22Rv1 (cell line): ENCODE measurements at regions not wholly inside any gene's neighbourhood (a gene's known extent, or its start where the extent isn't known, plus 50 kb on each side); places are given as distances from the start of the nearest gene placed in this dataset.
"Not testable (repeated sequence)": the region's sequence is repeated elsewhere in the genome, so short reads cannot be mapped to it uniquely, and the experiment has no call there.

Source experiments
- H3K27ac ChIP-seq: fragments of 450-650 bp; 2 replicates; pipeline ENCODE4 v1.5.1; 2017
- CTCF ChIP-seq: fragments of 450-650 bp; IDR thresholded peaks from 2 replicates; pipeline ENCODE4 v1.5.1; 2017; ENCODE audit warnings: mild to moderate bottlenecking
- ZFX ChIP-seq: fragments of 450-650 bp; IDR thresholded peaks from 2 replicates; pipeline ENCODE4 v1.6.1; 2017; ENCODE audit warnings: antibody characterized with exemption, borderline replicate concordance

- TF ChIP-seq CTCF: no peak
- TF ChIP-seq ZFX: no peak
- H3K27ac ChIP-seq: no peak overlapping the region
Measured at GRCh38 chr3:11904157-11904556, 57.5 kb upstream of the TAMM41 start.

GRCh38 chr3:11906407-11906806 is 59.7 kb upstream of the TAMM41 start:
- no peak overlapping the region for H3K27ac ChIP-seq
- TF ChIP-seq ZFX: no peak
- TF ChIP-seq CTCF: no peak

DNA sequence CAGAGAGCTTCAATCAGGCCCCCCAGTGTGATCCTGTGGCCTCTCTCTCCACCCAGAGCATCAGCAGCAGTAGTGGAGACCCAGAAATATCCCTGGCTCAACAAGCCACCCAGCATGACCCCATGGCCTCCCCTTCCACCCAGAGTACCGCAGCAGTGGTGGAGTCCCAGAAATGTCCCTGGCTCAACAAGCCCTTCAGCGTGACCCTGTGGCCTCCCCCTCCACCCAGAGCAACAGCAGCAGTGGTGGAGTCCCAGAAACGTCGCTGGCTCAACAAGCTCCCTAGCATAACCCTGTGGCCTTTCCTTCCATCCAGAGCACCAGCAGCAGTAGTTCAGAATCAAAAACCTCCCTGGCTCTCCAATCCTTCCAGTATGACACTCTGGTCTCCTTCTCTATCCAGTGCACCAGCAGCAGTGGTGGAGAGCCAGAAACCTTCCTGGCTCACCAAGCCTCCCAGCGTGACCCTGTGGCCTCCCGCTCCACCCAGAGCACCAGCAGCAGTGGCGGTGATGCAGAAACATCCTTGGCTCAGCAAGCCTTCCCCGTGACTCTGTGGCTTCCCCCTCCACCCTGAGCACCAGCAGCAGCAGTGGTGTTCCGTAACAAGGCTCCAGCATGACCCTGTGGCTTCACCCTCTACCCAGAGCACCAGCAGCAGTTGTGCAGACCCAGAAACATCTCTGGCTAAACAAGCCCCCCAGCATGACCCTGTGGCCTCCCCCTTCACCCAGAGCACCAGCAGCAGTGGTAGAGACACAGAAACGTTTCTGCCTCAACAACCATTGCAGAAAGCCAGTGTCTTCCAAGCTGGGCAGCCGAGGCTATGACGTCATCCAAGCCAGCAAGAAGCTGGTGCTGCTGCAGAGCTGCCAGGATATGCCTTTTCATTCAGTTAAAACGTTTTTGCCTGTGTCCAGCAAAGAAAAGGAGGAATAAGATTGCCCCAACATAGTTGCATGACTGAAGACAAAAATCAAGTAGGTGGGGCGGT is 61.3 kb upstream of the TAMM41 start:
- H3K27ac ChIP-seq: no peak overlapping the region

DNA sequence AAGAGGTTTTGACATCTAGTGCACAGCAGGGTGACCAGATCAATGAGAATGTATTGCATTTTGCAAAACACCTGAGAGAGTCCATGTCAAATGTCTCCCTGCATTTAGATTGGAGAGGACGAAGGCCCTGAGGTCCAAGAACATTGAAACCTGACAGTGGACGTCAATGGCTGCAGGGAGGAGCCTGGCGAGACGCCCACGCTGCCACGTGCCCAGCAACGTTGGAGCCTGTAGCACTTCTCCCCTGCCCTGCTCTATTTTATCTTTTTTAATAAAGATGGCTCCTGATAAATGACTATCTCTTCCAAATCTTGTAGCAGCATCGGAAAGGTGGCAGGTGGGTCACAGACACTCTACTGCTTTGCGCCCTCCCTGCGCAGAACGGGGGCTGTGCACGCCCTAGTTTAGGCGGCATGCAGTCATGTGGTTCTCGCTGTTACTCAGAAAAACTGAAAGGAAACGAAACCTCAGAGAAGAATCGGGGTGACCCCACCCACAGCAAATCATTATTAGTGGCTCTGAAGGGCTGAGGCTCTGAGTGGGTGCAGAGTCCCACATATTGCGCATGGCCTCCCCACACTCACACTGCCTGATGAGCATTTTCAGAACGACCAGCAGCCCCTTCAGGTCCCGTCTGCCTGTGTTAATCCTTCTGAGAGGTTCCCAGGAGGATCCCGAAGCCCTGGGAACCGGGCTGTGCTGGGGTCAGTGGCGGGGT is 62.5 kb upstream of the TAMM41 start:
- H3K27ac ChIP-seq: no peak overlapping the region
- no peak for TF ChIP-seq ZFX
- TF ChIP-seq CTCF: no peak

More for the DNA sequence above, 61.3 kb upstream of the TAMM41 start:
- TF ChIP-seq CTCF: no peak
- no peak for TF ChIP-seq ZFX

DNA sequence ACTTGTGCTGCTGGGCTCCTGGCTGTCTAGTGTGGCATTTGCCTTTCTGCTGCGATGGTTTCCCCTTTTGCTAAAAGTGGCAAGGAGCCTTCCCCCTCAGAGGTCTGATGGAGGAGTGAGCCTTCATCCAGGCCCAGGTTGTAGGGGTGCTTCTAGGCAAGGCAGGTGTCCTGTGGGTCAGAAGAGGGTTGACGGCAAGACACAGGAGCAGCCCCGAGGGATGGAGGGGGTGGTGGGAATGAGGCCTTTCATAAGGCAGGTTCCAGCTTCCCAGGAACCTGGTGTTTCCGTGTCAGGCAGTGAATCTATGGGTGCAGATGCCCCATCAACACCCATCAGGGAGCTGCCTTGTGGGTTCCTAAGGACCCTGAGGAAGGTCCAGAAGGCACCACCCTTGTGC is 63.0 kb upstream of the TAMM41 start:
- no peak overlapping the region for H3K27ac ChIP-seq
- no peak for TF ChIP-seq CTCF
- no peak for TF ChIP-seq ZFX

DNA sequence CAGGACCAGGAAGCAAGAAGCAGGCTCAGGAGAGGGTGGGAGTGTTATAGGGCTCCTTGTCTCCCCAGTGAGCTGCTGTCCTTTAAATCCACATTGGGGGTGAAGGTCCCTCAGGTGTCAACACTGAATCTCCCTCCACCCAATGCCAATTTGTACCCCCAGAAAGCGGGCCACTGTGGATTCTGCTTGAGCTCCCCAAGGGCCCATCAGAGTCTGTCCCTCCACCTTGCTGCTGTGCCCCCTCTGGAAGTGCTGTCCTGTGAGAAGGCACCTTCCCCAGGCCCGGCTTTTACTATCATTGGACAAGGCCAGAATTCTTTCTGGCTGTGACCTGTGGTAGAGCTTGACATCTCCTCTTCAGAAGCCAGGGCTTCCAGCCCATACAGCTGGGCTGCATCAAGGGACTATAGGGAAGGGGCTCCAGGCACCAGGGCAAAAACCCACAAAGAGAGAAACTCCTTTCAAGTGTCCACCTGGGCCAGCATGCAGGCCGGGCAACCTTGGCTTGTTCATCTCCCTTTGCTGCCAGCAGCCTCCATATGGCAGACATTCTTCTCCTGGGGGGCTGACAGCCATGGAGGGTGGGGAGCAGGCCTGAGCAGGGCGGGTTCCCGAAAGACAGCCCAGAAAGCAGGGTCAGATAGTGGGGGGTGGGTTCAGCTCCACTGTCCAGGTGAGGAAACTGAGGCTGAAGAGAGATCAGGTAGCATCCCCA is 63.7 kb upstream of the TAMM41 start:
- H3K27ac ChIP-seq: not testable (repeated sequence)

DNA sequence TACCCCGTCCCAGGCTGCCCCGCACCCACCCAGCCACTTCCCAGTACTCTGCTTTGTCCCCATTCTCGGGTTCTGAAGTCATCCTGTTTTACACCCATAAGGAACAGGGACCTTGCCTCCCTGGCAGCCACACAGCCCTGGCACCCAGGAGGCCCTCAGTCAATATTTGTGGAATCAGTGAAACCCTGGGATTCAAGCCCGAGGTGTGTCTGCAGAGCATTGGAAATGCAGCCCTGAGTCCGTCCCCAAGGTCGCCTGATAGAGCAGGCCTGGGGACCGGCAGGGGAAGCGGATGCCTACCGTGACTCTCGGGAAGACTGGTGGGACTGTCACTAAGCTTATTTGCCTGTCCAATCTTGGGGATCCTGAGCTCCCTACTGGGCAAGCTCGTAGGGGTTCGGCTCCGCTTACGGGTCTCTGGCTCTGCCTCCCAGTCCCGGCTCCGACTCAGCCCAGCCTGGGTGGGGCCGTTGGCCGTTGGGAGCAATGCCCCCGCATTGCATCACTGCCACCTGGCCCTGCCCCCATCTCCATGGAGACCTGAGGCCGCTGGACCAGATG is 64.4 kb upstream of the TAMM41 start:
- no peak for TF ChIP-seq ZFX
- TF ChIP-seq CTCF: no peak
- no peak overlapping the region for H3K27ac ChIP-seq

GRCh38 chr3:11911887-11912286 is 65.2 kb upstream of the TAMM41 start:
- not testable (repeated sequence) for H3K27ac ChIP-seq
